NCI-H2196 treated with DMSO at 0.1 percent for 48 hours (cell line): ENCODE measurements at regions not wholly inside any gene's neighbourhood (a gene's known extent, or its start where the extent isn't known, plus 50 kb on each side); places are given as distances from the start of the nearest gene placed in this dataset.
"Not testable (repeated sequence)": the region's sequence is repeated elsewhere in the genome, so short reads cannot be mapped to it uniquely, and the experiment has no call there.

Experiments
- DNase-seq: peaks from one replicate; lab custom pipeline; 2025; ENCODE audit not compliant: unreplicated experiment; lab: John Stamatoyannopoulos, UW

- no peak for DNase-seq
Measured at GRCh38 chr13:62130062-62130970, 714.7 kb upstream of the PCDH20 start.

GRCh38 chr13:62129000-62129551 lies 713.4 kb upstream of the PCDH20 start:
- no peak for DNase-seq

- no peak for DNase-seq
Measured at GRCh38 chr13:62126400-62126799, 710.8 kb upstream of the PCDH20 start.

GRCh38 chr13:62125451-62125850 lies 709.8 kb upstream of the PCDH20 start:
- no peak for DNase-seq

GRCh38 chr13:62123409-62123808 lies 707.8 kb upstream of the PCDH20 start:
- no peak for DNase-seq

- DNase-seq: no peak
Measured at GRCh38 chr13:62122434-62122833, 706.8 kb upstream of the PCDH20 start.

GRCh38 chr13:62119739-62120700 lies 704.4 kb upstream of the PCDH20 start:
- peak; percentile 1 for DNase-seq

GRCh38 chr13:62115831-62116230 lies 700.2 kb upstream of the PCDH20 start:
- DNase-seq: no peak

GRCh38 chr13:62113179-62113578 lies 697.5 kb upstream of the PCDH20 start:
- no peak for DNase-seq

- DNase-seq: no peak
Measured at GRCh38 chr13:62110079-62110478, 694.4 kb upstream of the PCDH20 start.

GRCh38 chr13:62104136-62104535 lies 688.5 kb upstream of the PCDH20 start:
- not testable (repeated sequence) for DNase-seq

- no peak for DNase-seq
Measured at GRCh38 chr13:62096652-62097051, 681.0 kb upstream of the PCDH20 start.

- DNase-seq: no peak
Measured at GRCh38 chr13:62094932-62095331, 679.3 kb upstream of the PCDH20 start.

- DNase-seq: no peak
Measured at GRCh38 chr13:62093984-62094780, 678.5 kb upstream of the PCDH20 start.

GRCh38 chr13:62092949-62093348 lies 677.3 kb upstream of the PCDH20 start:
- DNase-seq: no peak

- DNase-seq: no peak
Measured at GRCh38 chr13:62092536-62092935, 676.9 kb upstream of the PCDH20 start.

- DNase-seq: no peak
Measured at GRCh38 chr13:62088165-62088564, 672.5 kb upstream of the PCDH20 start.

GRCh38 chr13:62087124-62087523 lies 671.5 kb upstream of the PCDH20 start:
- DNase-seq: no peak

- DNase-seq: no peak
Measured at GRCh38 chr13:62085337-62086229, 669.9 kb upstream of the PCDH20 start.

GRCh38 chr13:62084728-62085127 lies 669.1 kb upstream of the PCDH20 start:
- no peak for DNase-seq
